ENCODE measurements at regions not wholly inside any gene's neighbourhood (a gene's known extent, or its start where the extent isn't known, plus 50 kb on each side); places are given as distances from the start of the nearest gene placed in this dataset.

DNA sequence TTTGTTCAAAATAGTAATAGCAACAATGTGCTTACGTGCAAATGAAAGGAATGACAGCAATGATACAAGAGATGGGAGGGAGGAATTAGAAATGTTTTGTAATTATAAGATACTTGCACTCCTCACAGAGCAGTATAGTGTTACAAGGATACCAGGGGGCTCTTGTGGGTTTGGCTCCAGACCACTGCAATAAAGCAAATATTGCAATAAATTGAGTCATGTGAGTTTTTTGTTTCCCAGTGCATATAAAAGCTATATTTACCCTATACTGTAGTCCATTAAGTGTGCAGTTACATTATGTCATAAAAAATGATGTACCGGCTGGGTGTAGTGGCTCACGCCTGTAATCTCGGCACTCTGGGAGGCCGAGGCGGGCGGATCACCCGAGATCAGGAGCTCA lies 864.3 kb downstream of the NSUN3 start:
- H3K36me3 ChIP-seq (ENCODE audit: control insufficient read depth in 4 of 4, insufficient read depth in 4 of 4, low read length in 3 of 4), result no peaks in the 10 kb centered on the region
- no peak overlapping the region for H3K4me3 ChIP-seq (ENCODE audit: control insufficient read depth in 1 of 7, extremely low read depth in 1 of 7, insufficient read depth in 4 of 7, low read depth in 2 of 7, low read length in 6 of 7)
- no peak overlapping the region for H3K27ac ChIP-seq (ENCODE audit: insufficient read depth in 1 of 2, low read depth in 1 of 2, low read length in 2 of 2, poor library complexity in 1 of 2, severe bottlenecking in 2 of 2)
- ChIA-PET POLR2A (no interaction called here), CTCF (no interaction called here)
- H3K9me3 ChIP-seq (ENCODE audit: control extremely low read depth in 1 of 5, control insufficient read depth in 4 of 5, insufficient read depth in 2 of 5, low read depth in 1 of 5, low read length in 4 of 5), result no peaks in the 10 kb centered on the region
- H3K4me1 ChIP-seq (ENCODE audit: control extremely low read depth in 1 of 4, control insufficient read depth in 4 of 4, insufficient read depth in 4 of 4, low read length in 3 of 4), result no peaks in the 10 kb centered on the region
- DNase-seq, result no peak
- H3K27me3 ChIP-seq (replicated peaks in 2 of 5; ENCODE audit: control insufficient read depth in 4 of 5, insufficient read depth in 5 of 5, low read length in 4 of 5), result no peaks in the 10 kb centered on the region
- WGBS (ENCODE audit: insufficient coverage), result 98% methylated on average over 5 of the region's 8 CpGs

DNA sequence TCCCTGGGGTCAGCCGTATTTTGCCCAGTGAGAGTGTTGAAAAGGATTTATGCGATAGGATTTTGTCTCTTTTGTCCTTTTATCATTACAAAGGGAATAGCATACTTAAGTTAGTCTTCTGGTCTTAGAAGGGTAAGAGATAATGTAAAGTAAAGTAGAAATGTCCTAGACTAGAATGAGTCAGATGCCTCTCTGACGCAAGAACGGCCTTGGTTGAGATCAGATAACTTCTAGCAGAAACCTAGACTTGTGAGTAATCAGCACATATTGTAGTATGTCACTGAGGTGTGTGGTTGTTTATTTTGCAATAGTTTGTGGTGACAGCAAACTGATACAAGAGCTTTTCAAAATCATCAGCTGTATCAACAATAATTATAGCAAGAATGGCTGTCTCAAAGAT lies 866.1 kb downstream of the NSUN3 start:
- ChIA-PET CTCF (no interaction called here), POLR2A (no interaction called here)
- H3K4me3 ChIP-seq (ENCODE audit: control insufficient read depth in 1 of 7, extremely low read depth in 1 of 7, insufficient read depth in 4 of 7, low read depth in 2 of 7, low read length in 6 of 7), result no peak overlapping the region
- H3K4me1 ChIP-seq (ENCODE audit: control extremely low read depth in 1 of 4, control insufficient read depth in 4 of 4, insufficient read depth in 4 of 4, low read length in 3 of 4), result no peaks in the 10 kb centered on the region
- no peaks in the 10 kb centered on the region for H3K9me3 ChIP-seq (ENCODE audit: control extremely low read depth in 1 of 5, control insufficient read depth in 4 of 5, insufficient read depth in 2 of 5, low read depth in 1 of 5, low read length in 4 of 5)
- H3K36me3 ChIP-seq (ENCODE audit: control insufficient read depth in 4 of 4, insufficient read depth in 4 of 4, low read length in 3 of 4), result no peaks in the 10 kb centered on the region
- WGBS (ENCODE audit: insufficient coverage), result 90% methylated on average over 2 of the region's 4 CpGs
- no peaks in the 10 kb centered on the region for H3K27me3 ChIP-seq (replicated peaks in 2 of 5; ENCODE audit: control insufficient read depth in 4 of 5, insufficient read depth in 5 of 5, low read length in 4 of 5)
- no peak overlapping the region for H3K27ac ChIP-seq (ENCODE audit: insufficient read depth in 1 of 2, low read depth in 1 of 2, low read length in 2 of 2, poor library complexity in 1 of 2, severe bottlenecking in 2 of 2)
- DNase-seq, result peak in 2 of 3 donors; percentile 1 to 4

DNA sequence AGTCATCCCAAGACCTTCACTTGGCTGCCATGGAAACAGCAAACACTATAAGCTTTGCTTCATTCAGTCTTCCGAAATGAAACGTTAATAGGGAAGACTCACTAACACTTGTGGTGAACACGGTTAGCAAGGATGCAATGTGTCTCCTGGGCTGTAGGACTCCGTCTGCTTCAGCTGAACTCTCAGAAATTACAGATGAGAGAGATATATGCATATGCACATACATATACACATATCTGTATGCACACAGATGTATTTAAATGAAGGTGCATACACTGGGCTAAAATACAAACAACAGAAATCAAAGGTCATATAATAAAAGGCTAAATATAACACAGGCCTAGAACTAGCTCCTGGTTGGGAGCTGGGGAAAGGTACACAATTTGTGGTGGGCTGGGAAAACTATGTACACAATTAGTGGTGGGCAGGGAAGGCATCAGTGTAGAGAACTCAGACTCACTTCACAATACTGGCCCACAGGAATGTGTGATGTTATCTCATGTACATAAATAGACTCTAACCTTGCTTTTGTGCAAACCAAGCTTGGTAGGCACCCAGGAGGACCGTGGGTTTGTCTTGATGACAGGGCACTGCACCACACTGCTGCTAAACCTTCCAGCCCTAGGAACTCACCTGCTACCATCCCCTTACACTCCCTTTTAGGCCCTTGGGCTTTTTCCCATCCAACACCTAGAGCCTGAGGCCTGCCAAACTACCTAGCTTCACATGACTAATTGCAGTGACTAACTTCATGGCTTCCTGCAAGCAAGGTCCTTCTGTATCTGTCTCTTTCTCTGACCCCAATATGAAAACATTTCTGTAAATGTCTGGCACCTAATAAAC lies 873.1 kb downstream of the NSUN3 start:
- DNase-seq, result no peak

GRCh38 chr3:94937980-94938379 lies 875.1 kb downstream of the NSUN3 start:
- no peak overlapping the region for H3K4me3 ChIP-seq (ENCODE audit: control insufficient read depth in 1 of 7, extremely low read depth in 1 of 7, insufficient read depth in 4 of 7, low read depth in 2 of 7, low read length in 6 of 7)
- ChIA-PET CTCF (no interaction called here), POLR2A (no interaction called here)
- WGBS (ENCODE audit: insufficient coverage), result 97% methylated on average over 28 of the region's 34 CpGs
- H3K36me3 ChIP-seq (ENCODE audit: control insufficient read depth in 4 of 4, insufficient read depth in 4 of 4, low read length in 3 of 4), result no peaks in the 10 kb centered on the region
- peaks cover 0 to 1% (median 0%) of the 10 kb centered on the region in 5 experiments for H3K9me3 ChIP-seq (ENCODE audit: control extremely low read depth in 1 of 5, control insufficient read depth in 4 of 5, insufficient read depth in 2 of 5, low read depth in 1 of 5, low read length in 4 of 5)
- no peak for DNase-seq
- H3K27me3 ChIP-seq (replicated peaks in 2 of 5; ENCODE audit: control insufficient read depth in 4 of 5, insufficient read depth in 5 of 5, low read length in 4 of 5), result no peaks in the 10 kb centered on the region
- no peak overlapping the region for H3K27ac ChIP-seq (ENCODE audit: insufficient read depth in 1 of 2, low read depth in 1 of 2, low read length in 2 of 2, poor library complexity in 1 of 2, severe bottlenecking in 2 of 2)
- no peaks in the 10 kb centered on the region for H3K4me1 ChIP-seq (ENCODE audit: control extremely low read depth in 1 of 4, control insufficient read depth in 4 of 4, insufficient read depth in 4 of 4, low read length in 3 of 4)

More for the DNA sequence above, 873.1 kb downstream of the NSUN3 start:
- H3K4me1 ChIP-seq (ENCODE audit: control extremely low read depth in 1 of 4, control insufficient read depth in 4 of 4, insufficient read depth in 4 of 4, low read length in 3 of 4), result no peaks in the 10 kb centered on the region
- no peaks in the 10 kb centered on the region for H3K36me3 ChIP-seq (ENCODE audit: control insufficient read depth in 4 of 4, insufficient read depth in 4 of 4, low read length in 3 of 4)
- ChIA-PET POLR2A (no interaction called here), CTCF (no interaction called here)
- 93% methylated on average over 4 of the region's 5 CpGs for WGBS (ENCODE audit: insufficient coverage)
- H3K4me3 ChIP-seq (ENCODE audit: control insufficient read depth in 1 of 7, extremely low read depth in 1 of 7, insufficient read depth in 4 of 7, low read depth in 2 of 7, low read length in 6 of 7), result no peak overlapping the region
- H3K9me3 ChIP-seq (ENCODE audit: control extremely low read depth in 1 of 5, control insufficient read depth in 4 of 5, insufficient read depth in 2 of 5, low read depth in 1 of 5, low read length in 4 of 5), result peaks cover 0 to 1% (median 0%) of the 10 kb centered on the region in 5 experiments
- no peaks in the 10 kb centered on the region for H3K27me3 ChIP-seq (replicated peaks in 2 of 5; ENCODE audit: control insufficient read depth in 4 of 5, insufficient read depth in 5 of 5, low read length in 4 of 5)
- H3K27ac ChIP-seq (ENCODE audit: insufficient read depth in 1 of 2, low read depth in 1 of 2, low read length in 2 of 2, poor library complexity in 1 of 2, severe bottlenecking in 2 of 2), result no peak overlapping the region

GRCh38 chr3:94946683-94947082 lies 883.8 kb downstream of the NSUN3 start:
- ChIA-PET POLR2A (no interaction called here), CTCF (no interaction called here)
- H3K4me1 ChIP-seq (ENCODE audit: control extremely low read depth in 1 of 4, control insufficient read depth in 4 of 4, insufficient read depth in 4 of 4, low read length in 3 of 4), result no peaks in the 10 kb centered on the region
- WGBS (ENCODE audit: insufficient coverage), result 100% methylated on average over 4 of the region's 6 CpGs
- no peaks in the 10 kb centered on the region for H3K9me3 ChIP-seq (ENCODE audit: control extremely low read depth in 1 of 5, control insufficient read depth in 4 of 5, insufficient read depth in 2 of 5, low read depth in 1 of 5, low read length in 4 of 5)
- DNase-seq, result no peak
- no peak overlapping the region for H3K27ac ChIP-seq (ENCODE audit: insufficient read depth in 1 of 2, low read depth in 1 of 2, low read length in 2 of 2, poor library complexity in 1 of 2, severe bottlenecking in 2 of 2)
- no peak overlapping the region for H3K4me3 ChIP-seq (ENCODE audit: control insufficient read depth in 1 of 7, extremely low read depth in 1 of 7, insufficient read depth in 4 of 7, low read depth in 2 of 7, low read length in 6 of 7)
- H3K27me3 ChIP-seq (replicated peaks in 2 of 5; ENCODE audit: control insufficient read depth in 4 of 5, insufficient read depth in 5 of 5, low read length in 4 of 5), result no peaks in the 10 kb centered on the region
- H3K36me3 ChIP-seq (ENCODE audit: control insufficient read depth in 4 of 4, insufficient read depth in 4 of 4, low read length in 3 of 4), result no peaks in the 10 kb centered on the region

DNA sequence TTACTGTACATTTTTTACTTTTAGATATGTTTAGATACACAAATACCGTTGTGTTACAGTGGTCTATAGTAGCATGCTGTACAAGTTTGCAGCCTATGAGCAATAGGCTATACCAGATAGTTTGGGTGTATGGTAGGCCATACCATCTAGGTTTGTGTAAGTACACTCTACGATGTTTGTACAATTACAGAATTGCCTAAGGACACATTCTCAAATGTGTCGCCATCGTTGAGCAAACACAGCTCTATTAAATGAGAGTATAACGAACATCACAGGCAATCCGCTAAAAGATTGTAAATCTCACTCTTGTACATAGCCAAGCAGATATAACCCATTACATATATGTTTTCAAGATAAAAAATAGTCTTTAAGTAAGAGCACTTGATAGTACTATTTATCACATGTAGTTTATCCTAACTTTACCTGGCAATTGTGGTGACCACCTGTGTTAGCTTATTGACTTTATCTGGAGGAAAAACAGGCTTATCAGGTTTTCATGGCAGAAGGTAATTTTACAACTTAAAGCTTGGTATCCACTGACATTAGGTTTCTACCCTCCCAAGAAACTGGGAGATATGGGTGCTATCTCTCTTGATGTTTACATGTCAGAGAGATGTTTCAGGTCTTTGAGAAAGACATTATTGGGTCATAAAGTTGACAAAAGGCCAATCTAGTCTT lies 898.7 kb downstream of the NSUN3 start:
- CTCF ChIA-PET, result no interaction called here
- Histone ChIP-seq H3K36me3 (ENCODE audit: control insufficient read depth in 4 of 4, insufficient read depth in 4 of 4, low read length in 3 of 4) (no peaks in the 10 kb centered on the region), H3K4me3 (ENCODE audit: control insufficient read depth in 1 of 7, extremely low read depth in 1 of 7, insufficient read depth in 4 of 7, low read depth in 2 of 7, low read length in 6 of 7) (no peak overlapping the region), H3K9me3 (ENCODE audit: control extremely low read depth in 1 of 5, control insufficient read depth in 4 of 5, insufficient read depth in 2 of 5, low read depth in 1 of 5, low read length in 4 of 5) (no peaks in the 10 kb centered on the region), H3K27me3 (replicated peaks in 2 of 5; ENCODE audit: control insufficient read depth in 4 of 5, insufficient read depth in 5 of 5, low read length in 4 of 5) (no peaks in the 10 kb centered on the region), H3K27ac (ENCODE audit: insufficient read depth in 1 of 2, low read depth in 1 of 2, low read length in 2 of 2, poor library complexity in 1 of 2, severe bottlenecking in 2 of 2) (no peak overlapping the region), H3K4me1 (ENCODE audit: control extremely low read depth in 1 of 4, control insufficient read depth in 4 of 4, insufficient read depth in 4 of 4, low read length in 3 of 4) (no peaks in the 10 kb centered on the region)
- POLR2A ChIA-PET, result no interaction called here
- DNase-seq, result no peak
- 93% methylated on average over 2 of the region's 6 CpGs for WGBS (ENCODE audit: insufficient coverage)

GRCh38 chr3:94965867-94966475 lies 903.1 kb downstream of the NSUN3 start:
- Histone ChIP-seq H3K36me3 (ENCODE audit: control insufficient read depth in 4 of 4, insufficient read depth in 4 of 4, low read length in 3 of 4) (no peaks in the 10 kb centered on the region), H3K27ac (ENCODE audit: insufficient read depth in 1 of 2, low read depth in 1 of 2, low read length in 2 of 2, poor library complexity in 1 of 2, severe bottlenecking in 2 of 2) (no peak overlapping the region), H3K4me3 (ENCODE audit: control insufficient read depth in 1 of 7, extremely low read depth in 1 of 7, insufficient read depth in 4 of 7, low read depth in 2 of 7, low read length in 6 of 7) (no peak overlapping the region), H3K9me3 (ENCODE audit: control extremely low read depth in 1 of 5, control insufficient read depth in 4 of 5, insufficient read depth in 2 of 5, low read depth in 1 of 5, low read length in 4 of 5) (no peaks in the 10 kb centered on the region), H3K27me3 (replicated peaks in 2 of 5; ENCODE audit: control insufficient read depth in 4 of 5, insufficient read depth in 5 of 5, low read length in 4 of 5) (no peaks in the 10 kb centered on the region), H3K4me1 (ENCODE audit: control extremely low read depth in 1 of 4, control insufficient read depth in 4 of 4, insufficient read depth in 4 of 4, low read length in 3 of 4) (no peaks in the 10 kb centered on the region)
- WGBS (ENCODE audit: insufficient coverage), result 5% methylated on average over 1 of the region's 2 CpGs
- no peak for DNase-seq
- ChIA-PET POLR2A (no interaction called here), CTCF (no interaction called here)
